Spinal cord (tissue), 9 donors: ENCODE measurements at regions not wholly inside any gene's neighbourhood (a gene's known extent, or its start where the extent isn't known, plus 50 kb on each side); places are given as distances from the start of the nearest gene placed in this dataset.
"Not testable (repeated sequence)": the region's sequence is repeated elsewhere in the genome, so short reads cannot be mapped to it uniquely, and the experiment has no call there.

Experiments used
- DNase-seq, 6 donors: peaks; one replicate each; pipeline versions ENCODE4 v3.0.0 to v3.0.0-alpha.2; 2013 to 2015; ENCODE audit warnings: low spot score in 6 of 6, low read depth in 4 of 6
- H3K27ac ChIP-seq: one replicate; pipeline ENCODE4 v1.5.1; 2013; ENCODE audit warnings: low read depth, low read length, control low read depth
- H3K27me3 ChIP-seq: one replicate; pipeline ENCODE4 v1.6.1; 2013; ENCODE audit warnings: low read length; ENCODE audit not compliant: control insufficient read depth, insufficient read depth
- H3K36me3 ChIP-seq: one replicate; pipeline ENCODE4 v1.6.1; 2013; ENCODE audit warnings: low read length; ENCODE audit not compliant: control insufficient read depth, insufficient read depth
- H3K4me1 ChIP-seq: one replicate; pipeline ENCODE4 v1.6.1; 2013; ENCODE audit warnings: low read length; ENCODE audit not compliant: control insufficient read depth, insufficient read depth
- H3K4me3 ChIP-seq: one replicate; pipeline ENCODE4 v1.5.1; 2013; ENCODE audit warnings: low read depth, low read length, control low read depth
- H3K9me3 ChIP-seq: one replicate; pipeline ENCODE4 v1.6.1; 2013; ENCODE audit warnings: low read length; ENCODE audit not compliant: control insufficient read depth, insufficient read depth
- WGBS: methylation state at CpG from one replicate; pipeline ENCODE4 v1.1.5; 2013; ENCODE audit warnings: missing lambda C conversion rate; ENCODE audit not compliant: insufficient coverage; 5-methylcytosine and 5-hydroxymethylcytosine counted together
- donor health status: healthy.

DNA sequence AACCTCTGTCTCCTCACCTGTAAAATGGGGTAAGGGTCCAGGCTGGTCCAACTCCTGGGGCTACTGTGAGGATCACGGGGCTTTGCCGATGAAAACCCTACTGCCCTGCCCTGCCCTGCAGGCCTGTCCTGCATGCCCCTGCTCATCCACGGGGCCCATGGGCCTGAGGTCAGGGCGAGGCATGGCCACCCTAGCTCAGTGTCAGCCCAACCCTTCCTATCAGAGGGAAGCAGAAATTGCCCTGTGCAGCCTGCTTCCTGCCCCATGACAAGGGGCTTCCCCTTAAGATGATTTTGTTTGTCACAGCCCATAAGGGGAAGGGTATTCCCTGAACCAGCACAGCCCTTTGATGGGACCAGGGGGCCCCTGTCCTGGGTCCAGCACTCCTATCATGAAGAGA lies 353.6 kb upstream of the ID2 start:
- DNase-seq: no peak
- H3K4me3 ChIP-seq: no peak overlapping the region
- 100% methylated on average over 4 of the region's 4 CpGs for WGBS
- no peaks in the 10 kb centered on the region for H3K4me1 ChIP-seq
- no peaks in the 10 kb centered on the region for H3K36me3 ChIP-seq
- no peaks in the 10 kb centered on the region for H3K9me3 ChIP-seq
- no peak overlapping the region for H3K27ac ChIP-seq
- H3K27me3 ChIP-seq: no peaks in the 10 kb centered on the region

- H3K27me3 ChIP-seq: no peaks in the 10 kb centered on the region
- DNase-seq: no peak
- WGBS: 89% methylated on average over 8 of the region's 17 CpGs
- peaks cover 2% of the 10 kb centered on the region for H3K4me1 ChIP-seq
- no peak overlapping the region for H3K4me3 ChIP-seq
- no peaks in the 10 kb centered on the region for H3K9me3 ChIP-seq
- H3K27ac ChIP-seq: no peak overlapping the region
- H3K36me3 ChIP-seq: no peaks in the 10 kb centered on the region
Observed at GRCh38 chr2:8329660-8330622, 351.9 kb upstream of the ID2 start.

- peaks cover 8% of the 10 kb centered on the region for H3K4me1 ChIP-seq
- no peaks in the 10 kb centered on the region for H3K9me3 ChIP-seq
- H3K27me3 ChIP-seq: no peaks in the 10 kb centered on the region
- no peaks in the 10 kb centered on the region for H3K36me3 ChIP-seq
- no peak overlapping the region for H3K27ac ChIP-seq
- WGBS: no CpG with 5 or more reads among the region's 4 CpGs
- no peak overlapping the region for H3K4me3 ChIP-seq
- no peak for DNase-seq
Observed at GRCh38 chr2:8331068-8331467, 350.8 kb upstream of the ID2 start.

DNA sequence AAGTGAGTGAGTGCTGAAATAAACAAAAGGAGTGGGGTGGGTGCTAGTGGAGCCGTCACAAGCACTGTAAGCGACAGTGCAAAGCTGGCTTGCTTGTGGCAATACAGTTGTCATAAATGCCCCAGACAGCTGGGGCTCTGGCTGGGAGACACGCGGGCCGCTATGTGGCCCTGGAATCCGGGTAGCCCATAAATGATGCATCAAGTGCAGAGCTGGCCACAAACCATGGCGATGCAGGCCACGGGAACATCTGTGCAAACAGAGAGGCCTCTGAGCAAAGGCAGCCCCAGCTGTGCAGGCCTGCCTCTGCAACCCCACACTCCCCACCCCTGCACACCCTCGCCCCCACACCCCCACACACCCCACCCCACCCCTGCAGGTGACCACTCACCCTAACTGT lies 349.2 kb upstream of the ID2 start:
- Histone ChIP-seq H3K4me3 (no peak overlapping the region), H3K27me3 (no peaks in the 10 kb centered on the region), H3K9me3 (no peaks in the 10 kb centered on the region), H3K36me3 (no peaks in the 10 kb centered on the region), H3K4me1 (peaks cover 8% of the 10 kb centered on the region), H3K27ac (no peak overlapping the region)
- DNase-seq: no peak
- WGBS: 76% methylated on average over 8 of the region's 9 CpGs

DNA sequence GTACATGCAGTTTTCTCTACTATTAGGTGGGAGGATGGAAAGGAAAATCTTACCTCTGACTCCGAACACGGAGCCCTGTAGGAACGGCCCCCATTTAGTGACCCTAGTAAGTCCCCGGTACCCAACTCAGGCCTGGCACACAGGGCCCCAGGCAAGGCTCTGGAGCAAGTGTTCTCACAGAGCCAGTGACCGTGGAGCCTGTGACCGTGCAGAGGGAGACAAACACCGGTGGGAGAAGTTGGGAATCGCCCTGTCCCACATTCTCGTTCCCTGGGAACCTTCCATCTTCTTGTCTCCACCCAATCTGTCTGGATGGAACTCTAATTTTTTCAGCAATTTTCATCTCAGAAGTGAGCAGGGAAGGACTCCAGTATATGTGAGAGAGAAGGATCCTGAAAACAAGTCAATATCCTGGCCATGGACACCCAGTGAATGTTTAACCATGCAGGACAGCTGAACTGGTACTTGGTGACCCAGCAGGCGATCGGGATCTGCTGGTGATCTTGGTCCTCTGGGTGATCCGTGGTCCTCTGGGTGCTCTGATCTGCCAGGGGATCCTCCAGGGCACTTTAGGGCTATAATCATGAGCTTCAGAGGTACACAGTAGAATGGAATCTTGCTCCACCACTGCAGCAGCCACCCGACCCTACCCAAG lies 348.6 kb upstream of the ID2 start:
- 97% methylated on average over 10 of the region's 13 CpGs for WGBS
- H3K9me3 ChIP-seq: no peaks in the 10 kb centered on the region
- no peak overlapping the region for H3K4me3 ChIP-seq
- peaks cover 8% of the 10 kb centered on the region for H3K4me1 ChIP-seq
- H3K27me3 ChIP-seq: no peaks in the 10 kb centered on the region
- DNase-seq: no peak
- H3K27ac ChIP-seq: no peak overlapping the region
- no peaks in the 10 kb centered on the region for H3K36me3 ChIP-seq

GRCh38 chr2:8333832-8334187 lies 348.0 kb upstream of the ID2 start:
- not testable (repeated sequence) for H3K36me3 ChIP-seq

GRCh38 chr2:8334866-8335325 lies 347.0 kb upstream of the ID2 start:
- WGBS: 48% methylated on average over 12 of the region's 12 CpGs
- H3K27me3 ChIP-seq: no peaks in the 10 kb centered on the region
- peak in 1 of 6 donors; percentile 30 for DNase-seq
- H3K4me1 ChIP-seq: peaks cover 8% of the 10 kb centered on the region
- no peak overlapping the region for H3K4me3 ChIP-seq
- H3K27ac ChIP-seq: no peak overlapping the region
- H3K9me3 ChIP-seq: no peaks in the 10 kb centered on the region
- no peaks in the 10 kb centered on the region for H3K36me3 ChIP-seq

More at GRCh38 chr2:8333832-8334187, 348.0 kb upstream of the ID2 start:
- not testable (repeated sequence) for DNase-seq, H3K27ac ChIP-seq, H3K27me3 ChIP-seq, H3K9me3 ChIP-seq, H3K4me3 ChIP-seq, H3K4me1 ChIP-seq
- WGBS: 60% methylated on average over 1 of the region's 5 CpGs

- Histone ChIP-seq H3K27me3 (no peaks in the 10 kb centered on the region), H3K36me3 (no peaks in the 10 kb centered on the region), H3K9me3 (no peaks in the 10 kb centered on the region), H3K4me3 (no peak overlapping the region), H3K27ac (no peak overlapping the region), H3K4me1 (peaks cover 8% of the 10 kb centered on the region)
- 92% methylated on average over 4 of the region's 8 CpGs for WGBS
- no peak for DNase-seq
Observed at GRCh38 chr2:8335801-8336200, 346.1 kb upstream of the ID2 start.

GRCh38 chr2:8337321-8337720 lies 344.5 kb upstream of the ID2 start:
- peaks cover 8% of the 10 kb centered on the region for H3K4me1 ChIP-seq
- H3K4me3 ChIP-seq: no peak overlapping the region
- H3K27me3 ChIP-seq: no peaks in the 10 kb centered on the region
- WGBS: 87% methylated on average over 3 of the region's 4 CpGs
- H3K36me3 ChIP-seq: no peaks in the 10 kb centered on the region
- DNase-seq: no peak
- H3K27ac ChIP-seq: no peak overlapping the region
- H3K9me3 ChIP-seq: no peaks in the 10 kb centered on the region

DNA sequence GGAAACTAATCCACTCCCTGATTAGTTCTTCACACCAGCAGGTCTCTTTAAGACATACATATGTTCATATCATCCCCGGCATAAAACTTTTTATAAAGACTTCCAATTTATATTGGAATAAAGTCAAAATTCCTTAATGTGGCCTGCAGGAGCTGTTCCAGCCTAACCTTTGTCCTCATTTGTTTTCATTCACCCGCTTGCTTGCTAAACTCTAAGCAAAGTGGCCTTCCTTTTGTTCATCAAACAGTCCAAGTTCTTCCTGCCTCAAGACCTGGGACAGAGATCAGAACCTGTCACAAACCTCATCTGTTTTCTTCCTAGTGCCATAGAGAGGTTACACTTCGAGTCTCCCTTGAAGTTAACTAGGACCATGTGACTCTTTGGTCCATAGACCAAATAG lies 339.4 kb upstream of the ID2 start:
- Histone ChIP-seq H3K36me3 (no peaks in the 10 kb centered on the region), H3K27me3 (no peaks in the 10 kb centered on the region), H3K4me3 (no peak overlapping the region), H3K9me3 (no peaks in the 10 kb centered on the region), H3K4me1 (no peaks in the 10 kb centered on the region), H3K27ac (no peak overlapping the region)
- 76% methylated on average over 2 of the region's 3 CpGs for WGBS
- DNase-seq: no peak
